HG03520 (cell line): ENCODE measurements at regions not wholly inside any gene's neighbourhood (a gene's known extent, or its start where the extent isn't known, plus 50 kb on each side); places are given as distances from the start of the nearest gene placed in this dataset.

Experiments used
- ATAC-seq: cut with Tn5 transposase; IDR thresholded peaks from one replicate; pipeline ENCODE4 v1.9.1; 2021; ENCODE audit warnings: mild to moderate bottlenecking, moderate library complexity; ENCODE audit not compliant: unreplicated experiment

GRCh38 chr5:167750586-167750985, 540.9 kb upstream of the WWC1 start:
- no peak for ATAC-seq

- ATAC-seq = no peak
Observed at GRCh38 chr5:167752936-167753335, 538.5 kb upstream of the WWC1 start.

- ATAC-seq = no peak
Observed at GRCh38 chr5:167753725-167754490, 537.5 kb upstream of the WWC1 start.

- ATAC-seq = no peak
Observed at GRCh38 chr5:167754501-167755021, 536.9 kb upstream of the WWC1 start.

- no peak for ATAC-seq
Observed at GRCh38 chr5:167755420-167755819, 536.0 kb upstream of the WWC1 start.

- ATAC-seq = no peak
Observed at GRCh38 chr5:167759057-167759821, 532.2 kb upstream of the WWC1 start.

- no peak for ATAC-seq
Observed at GRCh38 chr5:167763772-167764171, 527.7 kb upstream of the WWC1 start.

GRCh38 chr5:167764641-167765289, 526.7 kb upstream of the WWC1 start:
- ATAC-seq = no peak

- no peak for ATAC-seq
Observed at GRCh38 chr5:167765352-167765751, 526.1 kb upstream of the WWC1 start.

- ATAC-seq = no peak
Observed at GRCh38 chr5:167766957-167767356, 524.5 kb upstream of the WWC1 start.

- no peak for ATAC-seq
Observed at GRCh38 chr5:167767795-167768194, 523.6 kb upstream of the WWC1 start.

- no peak for ATAC-seq
Observed at GRCh38 chr5:167769846-167770413, 521.5 kb upstream of the WWC1 start.

GRCh38 chr5:167770461-167770860, 521.0 kb upstream of the WWC1 start:
- no peak for ATAC-seq

- ATAC-seq = no peak
Observed at GRCh38 chr5:167771571-167771970, 519.9 kb upstream of the WWC1 start.

GRCh38 chr5:167773668-167774301, 517.7 kb upstream of the WWC1 start:
- ATAC-seq = no peak

- ATAC-seq = no peak
Observed at GRCh38 chr5:167777746-167778145, 513.7 kb upstream of the WWC1 start.

- ATAC-seq = no peak
Observed at GRCh38 chr5:167778228-167778627, 513.2 kb upstream of the WWC1 start.

GRCh38 chr5:167779644-167780043, 511.8 kb upstream of the WWC1 start:
- ATAC-seq = no peak

- ATAC-seq = no peak
Observed at GRCh38 chr5:167780177-167780576, 511.3 kb upstream of the WWC1 start.

- ATAC-seq = no peak
Observed at GRCh38 chr5:167783145-167783817, 508.2 kb upstream of the WWC1 start.
